SHP77 (cell line): ENCODE measurements at regions not wholly inside any gene's neighbourhood (a gene's known extent, or its start where the extent isn't known, plus 50 kb on each side); places are given as distances from the start of the nearest gene placed in this dataset.

Experiments used
- DNase-seq, 2 experiments: peaks; one replicate each; lab custom pipeline; 2025; lab: John Stamatoyannopoulos, UW

DNA sequence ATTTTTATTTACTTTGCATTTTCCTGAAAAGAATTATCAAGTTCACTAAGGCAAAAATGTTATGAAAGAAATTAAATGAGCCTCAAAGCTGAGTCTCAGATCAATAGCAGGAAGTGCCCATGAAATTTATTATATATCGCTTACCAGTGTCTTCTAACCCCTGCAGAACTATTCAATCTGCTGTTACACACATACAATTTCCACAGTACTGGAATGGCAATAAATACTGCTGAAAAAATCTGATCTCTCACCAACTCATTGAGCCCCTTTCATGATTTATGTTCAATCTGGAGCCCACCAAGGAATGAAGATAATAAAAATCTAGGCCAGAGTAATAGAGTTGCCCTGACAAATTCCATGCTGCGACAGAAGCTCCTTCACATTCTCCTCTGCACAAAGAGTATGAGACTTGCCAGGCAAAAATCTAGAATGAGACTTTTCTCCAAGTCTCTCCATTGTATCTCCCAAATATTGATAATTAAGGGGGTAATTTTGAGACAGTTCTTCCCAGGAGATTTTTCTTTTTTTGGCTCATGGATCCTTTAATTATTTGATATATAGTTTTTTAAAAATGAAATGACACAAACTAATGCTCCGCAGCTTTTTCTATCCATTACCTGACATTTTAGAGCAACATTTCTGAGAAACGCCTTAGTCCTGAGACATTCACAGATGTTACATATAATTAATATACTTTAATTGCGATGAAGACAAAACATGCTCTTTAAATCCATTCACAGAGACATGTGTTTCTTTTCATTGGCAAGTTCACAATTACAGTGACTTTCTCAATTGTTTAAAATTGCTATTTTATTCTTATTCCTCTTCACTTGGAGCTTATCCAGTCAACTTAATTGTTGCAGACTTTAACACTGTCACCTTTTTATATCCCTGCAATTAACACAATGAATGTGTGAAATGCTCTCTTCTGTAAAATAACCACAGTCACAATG, 1020.4 kb downstream of the CBLN2 start:
- no peak for DNase-seq

DNA sequence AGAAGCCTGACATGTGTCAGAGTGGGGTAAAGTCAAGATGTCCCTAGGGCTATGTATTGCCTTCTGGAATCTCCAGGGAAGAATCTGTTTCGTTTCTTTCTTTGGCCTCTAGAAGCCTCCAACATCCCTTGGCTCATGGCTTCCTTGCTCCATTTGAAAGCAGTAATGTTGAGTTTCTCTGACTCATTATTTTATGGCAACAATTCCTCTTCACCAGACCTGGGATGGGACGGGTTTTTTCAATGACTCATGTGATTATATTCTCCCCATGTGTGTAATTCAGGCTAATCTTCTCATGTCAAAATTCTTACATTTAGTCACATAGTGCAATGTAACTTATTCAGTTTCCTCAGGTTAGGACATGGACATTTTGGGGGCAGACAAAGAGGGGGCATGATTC, 1038.6 kb downstream of the CBLN2 start:
- DNase-seq: no peak

DNA sequence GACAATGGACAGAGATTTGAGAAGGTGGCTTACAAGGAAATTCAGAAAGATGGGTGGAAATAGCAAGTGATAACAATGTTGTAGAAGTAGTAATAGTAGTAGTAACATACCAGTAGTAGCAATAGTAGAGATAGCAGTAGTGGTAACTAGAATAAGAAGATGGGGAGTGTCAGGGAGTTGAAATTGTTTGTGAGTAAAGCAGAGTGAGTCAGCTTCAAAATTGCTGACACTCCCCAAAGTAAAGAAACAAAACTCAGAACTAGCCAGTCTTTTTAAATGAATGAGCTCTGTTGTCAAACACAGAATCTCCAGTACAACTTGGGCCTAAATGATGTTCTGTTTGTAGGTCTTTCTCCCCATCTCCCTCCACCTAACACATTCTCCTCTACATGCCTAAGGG, 1040.9 kb downstream of the CBLN2 start:
- no peak for DNase-seq

DNA sequence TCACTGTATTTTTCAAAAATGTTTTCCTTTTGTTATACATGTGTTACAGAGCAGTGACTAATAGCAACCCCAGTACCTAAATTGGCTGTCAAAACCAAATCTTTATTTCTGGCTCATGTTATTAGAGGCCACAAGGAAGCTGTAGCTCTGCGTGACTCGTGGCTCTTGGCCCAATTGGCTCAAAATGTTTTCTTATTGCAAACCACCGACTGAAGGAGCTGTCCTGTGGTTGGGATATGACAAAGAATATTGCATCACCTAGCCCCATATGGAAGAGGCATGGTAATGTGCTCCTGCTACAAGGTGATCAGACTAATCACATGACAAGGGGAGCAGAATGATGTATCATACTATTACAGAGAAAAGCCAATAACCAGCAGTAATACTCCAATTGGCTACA, 1058.5 kb downstream of the CBLN2 start:
- no peak for DNase-seq

DNA sequence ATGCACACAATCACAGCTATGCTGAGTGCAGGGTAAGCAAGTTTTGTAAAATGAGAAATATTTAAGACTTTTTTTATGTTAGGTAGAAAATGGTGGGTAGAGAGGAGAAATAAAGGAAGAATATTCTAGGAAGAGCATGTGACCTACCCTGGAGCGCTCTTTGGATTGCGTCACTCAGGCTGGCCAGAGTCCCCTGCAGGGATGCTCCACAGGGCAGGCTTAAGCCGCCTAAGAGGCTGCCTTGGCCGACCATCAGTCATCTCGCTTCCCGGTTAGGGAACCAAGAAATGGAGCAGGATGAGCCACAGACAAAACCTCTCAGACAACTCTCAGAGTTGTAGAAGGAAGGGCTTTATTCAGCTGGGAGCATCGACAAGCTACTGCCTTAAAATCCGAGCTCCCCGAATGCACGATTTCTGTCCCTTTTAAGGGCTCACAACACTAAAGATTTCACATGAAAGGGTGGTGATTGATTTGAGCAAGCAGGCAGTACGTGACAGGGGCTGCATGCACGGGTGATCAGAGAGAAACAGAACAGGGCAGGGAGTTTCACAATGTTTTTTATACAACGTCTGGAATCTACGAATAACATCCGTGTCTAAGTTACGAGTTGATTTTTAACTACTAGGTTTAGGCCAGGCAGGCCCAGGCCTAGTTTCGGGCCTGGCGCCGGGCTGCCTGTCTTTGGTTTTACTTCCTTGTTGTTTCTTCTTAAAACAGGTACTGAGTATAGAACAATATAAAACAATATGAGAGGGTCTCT, 1072.0 kb downstream of the CBLN2 start:
- DNase-seq: no peak

DNA sequence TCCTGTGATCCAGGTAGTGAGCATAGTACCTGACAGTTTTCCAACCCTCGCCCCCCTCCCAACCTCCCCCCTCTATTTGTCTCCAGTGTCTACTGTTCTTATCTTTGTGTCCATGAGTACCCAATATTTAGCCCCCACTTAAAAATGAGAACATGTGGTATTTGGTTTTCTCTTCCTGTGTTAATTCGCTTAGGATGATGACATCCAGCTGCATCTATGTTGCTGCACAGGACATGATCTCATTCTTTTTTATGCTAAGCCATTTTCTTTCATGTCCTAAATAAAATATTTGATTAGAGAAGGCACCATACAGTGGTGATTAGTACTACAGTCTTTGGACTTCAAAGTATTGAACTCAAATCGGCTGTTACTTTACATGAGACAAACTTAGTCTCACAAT, 1087.9 kb downstream of the CBLN2 start:
- DNase-seq: no peak

DNA sequence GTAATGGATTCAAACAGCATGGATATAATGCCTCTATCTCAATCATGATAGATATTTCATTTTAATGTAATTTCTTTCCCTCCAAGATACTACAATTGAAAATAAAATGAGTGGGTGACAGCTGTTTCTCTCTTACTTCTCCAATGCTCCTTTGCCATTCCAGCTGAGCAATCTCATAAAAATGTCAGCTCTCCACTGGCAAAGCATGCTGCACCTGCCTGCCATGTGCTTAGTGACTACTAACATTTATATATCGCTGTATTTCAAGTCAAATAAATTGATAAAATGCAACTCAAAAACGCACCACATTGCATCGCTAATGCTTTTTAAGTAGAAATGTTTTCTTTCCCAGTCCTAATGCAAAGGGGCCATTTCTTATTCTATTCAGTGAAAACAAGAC, 1093.9 kb downstream of the CBLN2 start:
- DNase-seq: peak; percentile 21 to 54

DNA sequence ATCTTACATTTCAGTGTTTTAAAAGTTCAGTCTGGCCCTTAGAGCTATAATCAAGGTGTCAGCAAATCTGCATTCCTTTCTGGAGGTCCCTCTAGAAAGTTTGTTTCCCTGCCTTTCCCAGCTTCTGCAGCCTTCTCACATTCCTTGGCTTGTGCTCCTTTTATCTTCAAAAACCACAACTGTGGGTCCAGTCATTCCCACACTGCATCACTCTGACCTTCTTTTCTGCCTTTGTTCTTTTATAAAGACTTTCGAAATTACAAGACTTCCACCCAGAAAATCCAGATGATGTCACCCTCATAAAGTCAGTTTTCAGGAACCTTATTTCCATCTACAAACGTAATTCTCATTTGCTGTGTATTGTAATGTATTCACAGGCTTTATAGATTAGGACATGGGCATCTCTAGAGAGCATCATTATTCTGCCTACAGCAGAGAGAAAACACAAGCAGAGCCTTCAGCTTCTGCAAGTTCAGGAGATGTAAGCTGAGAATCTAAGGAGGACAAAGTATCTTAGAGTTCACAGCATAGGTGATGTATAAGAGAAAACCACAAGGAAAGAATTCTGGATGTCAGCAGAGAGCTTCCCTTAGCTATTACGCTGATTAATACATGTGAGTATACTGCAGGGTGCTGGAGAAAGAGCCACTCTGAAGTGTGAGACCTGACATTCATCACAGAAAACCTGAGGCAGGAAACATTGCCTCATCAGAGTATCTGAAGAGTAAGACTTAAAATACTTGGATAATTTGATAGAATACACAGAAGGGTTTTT, 1100.2 kb downstream of the CBLN2 start:
- DNase-seq: no peak

DNA sequence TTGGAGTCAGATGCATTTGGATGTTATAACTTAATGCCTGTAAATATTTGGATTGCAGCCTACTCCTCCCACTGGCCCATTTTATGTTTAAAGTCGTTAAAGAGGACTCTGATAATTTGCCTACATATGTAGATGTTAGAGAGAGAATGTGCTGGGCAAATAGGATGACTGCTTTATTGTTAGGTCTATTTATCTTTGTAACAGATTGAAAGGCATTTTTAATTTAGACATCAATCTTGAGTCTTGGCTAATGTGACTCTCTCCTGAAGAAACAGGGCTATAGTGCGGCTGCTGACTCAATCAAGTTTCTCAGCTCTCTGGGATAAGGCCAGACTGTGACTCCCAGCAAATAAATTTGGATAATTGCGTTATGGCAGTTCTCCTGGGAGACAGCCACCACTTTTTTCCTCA, 1101.4 kb downstream of the CBLN2 start:
- no peak for DNase-seq

DNA sequence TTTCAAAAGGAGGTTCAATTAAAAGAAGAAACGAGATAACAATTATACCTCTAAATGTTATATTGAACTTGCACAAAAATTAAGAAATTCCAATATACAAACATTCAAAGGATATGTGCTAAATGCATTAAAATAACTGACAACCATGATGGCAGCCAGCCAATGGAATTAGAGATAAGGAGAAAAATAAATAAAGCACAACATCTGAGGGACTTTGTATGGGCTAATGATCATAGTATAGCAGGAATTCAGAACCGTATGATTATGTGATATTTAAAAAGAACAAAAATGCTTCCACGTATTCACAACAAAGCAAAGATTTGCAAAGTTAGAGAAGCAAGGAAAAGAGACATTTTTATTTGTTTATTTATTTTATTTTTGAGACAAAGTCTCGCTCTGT, 1103.0 kb downstream of the CBLN2 start:
- DNase-seq: no peak

DNA sequence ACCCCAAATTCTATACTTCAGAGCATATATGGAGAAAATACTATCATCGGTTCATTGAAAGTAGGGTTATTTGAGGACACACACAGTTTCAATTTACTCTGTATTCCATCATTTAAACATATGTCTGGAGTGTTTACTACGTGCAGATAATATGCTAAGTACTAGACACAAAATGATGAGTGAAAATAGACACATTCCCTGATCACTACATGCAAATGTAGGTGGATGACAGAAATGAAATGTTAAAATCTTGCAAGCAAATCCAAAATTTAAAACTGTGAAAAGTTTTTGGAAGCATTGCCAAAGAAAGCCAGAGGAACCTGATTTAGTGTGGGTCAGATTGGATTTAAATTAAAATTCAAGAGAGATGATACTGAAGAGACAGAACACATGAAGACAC, 1106.6 kb downstream of the CBLN2 start:
- DNase-seq: no peak

DNA sequence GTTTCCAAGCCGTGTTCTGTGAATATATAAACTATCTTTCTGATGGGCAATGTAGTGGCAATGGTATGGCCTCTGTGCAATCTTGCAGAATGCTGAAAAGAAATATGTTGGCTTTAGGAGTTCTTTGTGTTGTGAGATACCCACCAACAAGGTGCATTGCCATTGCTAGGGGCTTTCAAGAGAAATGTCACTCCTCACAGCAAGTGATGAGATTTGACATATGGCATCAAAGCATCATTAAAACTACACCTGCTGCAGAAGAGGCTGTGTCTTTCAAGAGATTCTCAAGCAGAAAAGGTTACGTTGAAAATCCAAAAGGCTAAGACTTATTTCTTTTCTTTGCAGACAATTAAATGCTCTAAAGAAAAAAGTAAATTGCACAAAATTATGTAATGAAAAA, 1110.8 kb downstream of the CBLN2 start:
- DNase-seq: no peak

DNA sequence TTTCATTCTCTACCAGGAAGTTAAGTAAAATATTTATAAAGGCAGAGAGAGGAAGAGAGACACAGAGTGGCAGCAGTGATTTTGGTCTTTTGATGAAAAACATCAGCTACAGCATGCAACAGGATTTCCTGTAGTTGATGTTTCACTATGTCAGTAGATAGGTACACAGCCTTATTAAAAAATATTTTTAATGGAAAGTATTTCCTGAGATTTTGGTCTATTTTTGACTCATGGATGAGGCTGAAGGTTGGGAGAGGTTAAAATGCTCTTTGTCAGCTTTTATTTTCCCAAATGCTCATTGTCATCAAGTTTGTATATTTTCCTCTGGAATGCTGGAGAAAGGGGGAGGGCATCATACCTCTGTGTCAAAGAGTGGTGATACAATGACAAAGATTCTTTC, 1112.5 kb downstream of the CBLN2 start:
- no peak for DNase-seq

DNA sequence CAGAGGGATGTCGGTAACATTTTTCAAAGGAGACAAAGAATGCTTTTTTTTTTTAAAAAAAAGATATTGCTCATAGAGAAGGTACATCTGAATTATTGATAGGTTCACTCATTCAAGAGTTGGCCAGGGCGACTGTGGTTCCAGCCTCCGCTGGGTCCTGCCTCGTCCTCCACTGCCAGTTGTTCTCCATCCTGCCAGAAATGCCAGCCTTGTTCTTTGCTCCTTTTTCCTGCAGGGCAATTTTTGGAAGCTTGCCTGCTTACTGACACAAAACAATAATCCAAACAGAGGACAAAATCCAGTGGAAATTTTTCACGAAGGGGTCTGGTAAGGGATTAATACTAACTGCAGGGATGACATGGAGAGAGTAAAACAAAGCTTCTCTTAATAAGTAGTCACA, 1113.0 kb downstream of the CBLN2 start:
- DNase-seq: no peak

DNA sequence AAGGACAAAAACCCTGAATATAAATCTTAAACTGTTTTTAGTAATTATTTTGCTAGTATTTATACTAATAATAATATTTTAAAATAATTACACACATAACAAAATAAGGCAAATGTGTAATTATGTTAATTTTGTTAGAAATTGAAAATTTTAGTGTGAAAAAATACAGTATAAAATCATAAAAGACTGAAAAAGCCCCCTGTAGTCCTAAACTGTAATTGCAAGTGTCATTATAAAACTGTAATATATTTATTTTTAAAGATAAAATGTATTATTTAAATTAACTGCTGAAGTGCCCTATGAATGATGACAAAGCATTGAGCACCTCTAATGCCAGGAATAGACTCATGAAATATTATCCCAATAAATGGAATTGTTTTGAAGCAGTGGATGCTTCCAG, 1117.7 kb downstream of the CBLN2 start:
- no peak for DNase-seq

DNA sequence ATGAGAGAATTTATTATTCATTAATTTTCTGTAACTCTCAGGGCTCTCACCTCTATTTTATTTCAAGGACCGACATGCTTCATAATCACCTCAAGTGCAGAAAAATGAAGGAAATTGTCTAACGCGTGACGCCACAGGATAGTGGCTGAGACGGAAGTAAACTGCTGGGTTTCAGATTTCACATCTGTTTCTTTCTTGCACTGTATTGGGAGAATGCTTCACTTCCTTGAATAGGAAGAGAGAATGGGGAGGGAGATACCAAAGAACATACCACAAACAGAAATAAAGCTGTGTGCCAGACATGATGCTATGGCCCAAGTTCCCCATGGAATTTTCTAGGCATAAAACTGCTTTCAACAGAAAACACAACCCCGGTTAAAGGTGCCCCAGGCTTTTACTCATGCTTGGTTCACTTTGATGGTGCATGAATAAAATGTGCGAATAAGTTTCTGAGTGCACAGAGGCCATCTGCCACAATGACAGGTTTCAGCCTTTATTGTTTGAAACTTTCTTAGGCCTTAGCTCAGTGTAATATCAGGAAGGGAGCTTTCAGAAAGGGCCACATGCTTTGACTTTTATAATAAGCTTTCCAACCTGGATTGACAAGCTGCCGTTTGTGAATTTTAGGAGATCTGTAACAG, 1116.4 kb downstream of the SOCS6 start:
- no peak for DNase-seq

DNA sequence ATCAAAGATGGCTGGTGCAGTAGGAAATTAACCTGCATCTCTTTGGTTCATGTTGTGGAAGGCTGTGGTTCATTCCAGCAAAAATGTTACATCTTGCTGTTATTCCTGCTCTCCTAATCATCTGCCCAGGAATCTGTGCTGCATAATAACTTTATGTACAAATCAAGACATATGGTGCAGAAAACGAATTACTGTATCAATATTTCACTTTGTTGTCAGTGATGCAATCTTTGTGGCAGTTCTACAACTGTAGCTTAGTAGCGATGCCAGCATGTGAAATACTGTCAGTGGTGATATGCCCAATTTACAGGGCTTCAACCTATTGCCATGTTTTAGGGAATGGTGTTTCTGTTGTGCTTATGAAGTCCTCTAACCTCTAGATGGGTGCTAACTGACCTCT, 1114.7 kb downstream of the SOCS6 start:
- no peak for DNase-seq

DNA sequence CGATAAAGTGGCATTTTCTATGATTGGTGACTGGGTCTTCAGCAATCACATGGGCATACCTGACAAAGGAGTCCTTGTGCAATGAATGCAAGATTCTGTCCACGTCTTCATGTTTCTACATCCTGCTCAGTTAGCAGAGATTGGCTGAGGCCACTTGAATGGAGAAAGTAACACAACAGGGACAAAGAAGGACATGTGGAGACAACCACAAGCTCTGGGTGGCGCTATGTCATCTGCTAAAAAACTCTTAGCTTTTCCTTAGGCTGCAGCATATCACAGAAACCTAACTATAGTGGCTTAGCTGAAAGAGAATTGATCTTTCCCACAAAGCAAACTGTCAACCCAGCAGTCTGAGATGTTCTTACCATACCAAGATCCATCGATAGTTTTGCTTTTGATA, 1109.7 kb downstream of the SOCS6 start:
- DNase-seq: peak; percentile 50 to 56

DNA sequence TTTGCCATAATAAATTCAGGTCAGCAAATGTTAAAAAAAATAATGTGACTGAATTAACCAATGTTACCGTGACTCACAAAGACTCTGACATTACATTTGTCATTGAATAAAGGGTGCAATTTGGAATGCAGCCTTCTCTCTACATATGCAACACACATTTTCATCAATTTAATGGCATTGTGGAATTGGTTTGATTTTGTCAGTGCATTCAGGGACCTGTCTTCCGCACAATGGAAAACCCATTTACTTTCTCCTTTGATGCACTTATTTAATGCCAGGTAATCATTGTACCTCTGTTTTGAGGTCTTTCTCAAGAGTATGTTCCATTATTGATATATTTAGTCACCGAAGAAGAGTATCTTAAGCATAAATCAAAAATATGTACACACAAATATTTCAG, 1099.3 kb downstream of the SOCS6 start:
- no peak for DNase-seq

DNA sequence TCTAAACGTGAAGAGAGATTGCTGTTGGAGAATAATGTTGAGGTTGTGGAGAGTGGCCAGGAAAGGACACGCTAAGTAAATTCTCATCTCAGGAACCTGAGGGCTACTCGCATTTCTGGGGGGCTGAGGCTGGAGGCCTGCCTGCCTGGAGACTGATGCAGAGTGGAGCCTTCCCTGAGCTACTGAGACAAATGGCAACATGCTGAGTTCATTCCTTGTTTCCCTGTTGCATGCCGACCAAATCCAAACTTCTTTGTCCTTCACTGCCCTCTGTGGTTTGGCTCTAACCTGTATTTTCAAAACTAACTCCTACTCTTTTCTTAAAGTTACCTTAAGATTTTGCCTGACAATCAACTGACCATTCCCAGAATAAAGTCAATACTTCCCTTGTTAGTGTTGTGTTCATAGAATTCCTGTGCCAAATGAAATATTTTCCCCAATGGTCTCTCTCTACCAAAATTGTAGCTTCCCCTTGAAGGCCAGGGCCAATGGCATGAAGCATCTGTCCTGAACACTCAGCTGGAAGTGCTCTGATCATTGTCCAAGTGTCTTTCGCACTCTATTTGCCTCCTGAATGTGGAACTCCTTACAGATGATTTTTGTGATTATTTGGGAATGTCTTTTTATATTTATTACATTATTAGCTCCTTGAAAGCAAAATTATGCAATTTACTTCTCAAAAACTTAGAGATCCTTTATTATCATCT, 1085.6 kb downstream of the SOCS6 start:
- DNase-seq: no peak

DNA sequence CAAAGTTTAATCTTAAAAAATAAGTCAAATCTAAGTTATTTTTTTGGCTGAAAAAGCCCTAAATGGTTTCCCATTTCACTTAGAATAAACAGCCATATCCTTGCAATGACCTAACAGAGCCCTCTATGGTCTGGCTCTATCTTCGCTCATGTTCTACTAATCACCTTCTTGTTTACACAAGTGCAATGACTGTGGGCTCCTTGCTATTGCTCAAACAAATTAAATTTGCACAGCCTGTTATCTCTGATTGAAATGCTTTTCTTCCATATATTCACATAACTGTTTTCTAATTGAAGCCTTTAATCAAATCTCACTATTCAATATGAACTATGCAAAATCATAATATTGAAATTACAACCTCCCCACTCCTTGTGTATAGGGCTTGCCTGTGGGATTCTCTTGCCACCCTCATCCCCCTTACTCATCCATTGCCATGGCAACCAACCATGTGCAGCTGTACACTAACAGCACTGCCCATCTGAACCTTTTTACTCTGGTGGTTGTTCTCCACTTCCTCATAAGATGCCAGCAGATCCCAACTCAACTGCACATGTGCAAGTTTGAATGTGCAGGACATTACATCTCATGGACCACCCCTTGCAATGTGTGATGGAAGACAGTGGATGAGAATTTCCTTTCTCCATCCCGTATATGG, 1083.2 kb downstream of the SOCS6 start:
- peak; percentile 29 to 56 for DNase-seq
